ENCODE measurements at regions not wholly inside any gene's neighbourhood (a gene's known extent, or its start where the extent isn't known, plus 50 kb on each side); places are given as distances from the start of the nearest gene placed in this dataset.
"Not testable (repeated sequence)": the region's sequence is repeated elsewhere in the genome, so short reads cannot be mapped to it uniquely, and the experiment has no call there.

- intact Hi-C loops (cut with DNase I, micrococcal nuclease), result no loop called here
- Histone ChIP-seq H3K9me3 (no peaks in the 10 kb centered on the region), H3K36me3 (ENCODE audit: low read depth) (no peaks in the 10 kb centered on the region), H3K4me1 (ENCODE audit: low read depth) (no peaks in the 10 kb centered on the region), H3K4me3 (no peak overlapping the region)
- no peak for ATAC-seq
- TF ChIP-seq CTCF (IDR thresholded peaks at IDR 0.05), result no peak
- no peak for DNase-seq
Measured at GRCh38 chrX:30144221-30144620, 71.1 kb upstream of the MAGEB2 start.

DNA sequence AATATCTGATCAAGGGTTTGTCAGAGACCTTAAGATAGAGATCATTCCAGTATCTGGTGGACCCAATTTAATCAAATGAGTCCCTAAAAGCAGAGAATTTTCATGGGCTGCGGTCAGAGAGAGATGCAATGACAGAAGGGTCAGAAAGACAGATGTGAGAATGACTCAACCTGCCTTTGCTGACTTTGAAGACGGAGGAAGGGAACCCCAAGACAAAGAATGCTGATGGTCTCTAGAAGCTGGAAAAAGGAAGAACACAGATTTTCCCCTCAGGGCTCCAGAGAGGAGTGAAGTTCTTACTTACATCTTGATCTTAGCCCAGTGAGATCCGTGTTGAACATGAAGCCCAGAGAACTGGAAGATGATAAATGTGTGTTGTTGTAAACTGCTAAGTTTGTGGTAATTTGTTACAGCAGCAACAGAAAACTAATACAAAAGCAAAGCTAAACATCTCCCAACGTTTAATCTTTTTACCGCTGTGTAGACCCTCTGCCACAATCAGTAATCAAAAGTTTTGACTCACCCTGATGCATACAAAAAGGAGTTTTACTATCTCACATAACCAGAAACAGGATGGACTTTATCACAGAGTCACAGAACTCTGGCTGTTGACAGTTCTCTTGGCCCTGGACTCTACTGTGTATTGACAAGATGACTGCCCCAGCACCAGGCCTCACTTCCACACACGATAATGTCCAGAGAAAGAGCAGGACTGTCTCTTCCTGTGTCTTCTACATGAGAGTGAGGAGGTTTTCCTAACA lies 70.2 kb upstream of the MAGEB2 start:
- Histone ChIP-seq H3K4me3 (no peak overlapping the region), H3K36me3 (ENCODE audit: low read depth) (no peaks in the 10 kb centered on the region), H3K9me3 (no peaks in the 10 kb centered on the region), H3K4me1 (ENCODE audit: low read depth) (no peaks in the 10 kb centered on the region)
- DNase-seq, result no peak
- no peak for TF ChIP-seq CTCF (IDR thresholded peaks at IDR 0.05)
- intact Hi-C loops (cut with DNase I, micrococcal nuclease), result no loop called here
- ATAC-seq, result no peak

DNA sequence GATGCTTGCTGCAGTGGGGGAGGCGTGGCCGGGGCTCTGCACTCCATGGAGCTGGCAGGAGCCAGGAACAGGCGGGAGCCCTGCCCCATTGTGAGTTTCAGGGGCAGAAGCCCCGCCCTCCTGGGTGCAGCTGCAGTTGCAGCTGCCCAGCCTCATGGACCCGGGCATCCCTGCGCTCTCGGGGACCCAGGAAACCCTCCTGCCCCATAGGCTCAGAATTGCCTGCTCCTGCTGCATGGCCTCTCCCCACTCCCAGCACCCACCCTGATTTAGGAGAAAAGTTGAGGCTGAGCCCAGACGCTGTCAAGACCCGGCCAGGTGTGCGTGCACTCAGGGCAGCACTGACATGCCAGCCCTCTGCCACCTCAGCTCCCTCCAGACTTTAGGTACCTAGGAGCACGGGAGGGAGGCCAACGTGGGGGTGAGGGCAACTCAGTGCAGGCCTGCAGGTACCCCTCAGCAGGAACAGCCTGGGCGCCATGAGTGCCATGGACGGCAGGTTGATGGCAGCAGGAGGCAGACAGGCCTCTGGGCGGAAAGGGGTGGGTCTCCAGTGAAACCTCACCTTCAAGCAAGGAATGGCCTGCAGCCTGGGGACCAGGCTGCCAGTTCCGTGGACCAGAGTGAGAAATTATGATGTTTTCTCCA lies 67.2 kb upstream of the MAGEB2 start:
- intact Hi-C loops (cut with DNase I, micrococcal nuclease), result no loop called here
- no peaks in the 10 kb centered on the region for H3K9me3 ChIP-seq
- H3K36me3 ChIP-seq (ENCODE audit: low read depth), result no peaks in the 10 kb centered on the region
- no peak for TF ChIP-seq CTCF (IDR thresholded peaks at IDR 0.05)
- DNase-seq, result peak in 1 of 3 donors; percentile 36
- H3K4me1 ChIP-seq (ENCODE audit: low read depth), result no peaks in the 10 kb centered on the region
- ATAC-seq, result no peak
- no peak overlapping the region for H3K4me3 ChIP-seq

GRCh38 chrX:30149206-30149605 lies 66.2 kb upstream of the MAGEB2 start:
- H3K4me1 ChIP-seq (ENCODE audit: low read depth); intact Hi-C loops (cut with DNase I, micrococcal nuclease); H3K9me3 ChIP-seq; ATAC-seq; H3K4me3 ChIP-seq; DNase-seq; H3K36me3 ChIP-seq (ENCODE audit: low read depth): not testable (repeated sequence)

DNA sequence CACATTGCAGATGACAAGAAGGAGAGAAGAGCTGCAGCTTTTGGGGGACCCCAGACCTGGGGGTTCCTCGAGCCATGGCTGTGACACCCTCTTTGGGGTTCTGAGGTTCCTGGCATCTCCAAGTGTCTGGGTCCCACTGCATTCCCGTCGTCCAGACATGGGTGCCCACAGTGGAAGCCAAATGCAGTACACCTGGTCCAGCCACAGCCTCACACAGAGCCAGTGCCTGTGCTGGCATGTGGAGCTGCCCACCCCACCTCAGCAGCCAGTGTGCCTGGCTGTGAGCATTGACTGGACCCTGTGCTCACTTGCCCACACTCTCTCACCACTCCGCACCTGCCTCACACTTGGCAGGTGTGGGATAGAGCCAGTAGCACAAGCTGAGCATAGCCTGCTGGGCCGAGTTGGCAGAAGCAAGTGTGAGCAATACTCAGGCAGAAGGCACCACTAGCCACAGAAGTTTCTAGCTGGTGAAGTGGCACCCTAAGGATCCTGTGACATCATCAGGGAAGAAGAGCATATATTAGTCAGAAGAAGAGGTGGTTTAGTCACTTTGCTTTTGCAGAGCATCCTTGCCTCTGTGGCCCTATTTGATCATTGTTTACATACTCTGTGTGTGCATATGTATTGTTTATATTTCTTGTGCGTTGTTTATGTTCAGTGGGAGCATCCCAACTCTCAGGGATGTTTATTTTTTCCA lies 65.0 kb upstream of the MAGEB2 start:
- DNase-seq (no peak), ATAC-seq (no peak)
- no peak for TF ChIP-seq CTCF (IDR thresholded peaks at IDR 0.05)
- H3K4me1 ChIP-seq (ENCODE audit: low read depth), result no peaks in the 10 kb centered on the region
- intact Hi-C loops (cut with DNase I, micrococcal nuclease), result no loop called here
- no peaks in the 10 kb centered on the region for H3K9me3 ChIP-seq
- no peak overlapping the region for H3K4me3 ChIP-seq
- no peaks in the 10 kb centered on the region for H3K36me3 ChIP-seq (ENCODE audit: low read depth)

GRCh38 chrX:30151964-30152363 lies 63.4 kb upstream of the MAGEB2 start:
- DNase-seq, result no peak
- Histone ChIP-seq H3K4me1 (ENCODE audit: low read depth) (no peaks in the 10 kb centered on the region), H3K4me3 (no peak overlapping the region), H3K9me3 (no peaks in the 10 kb centered on the region), H3K36me3 (ENCODE audit: low read depth) (no peaks in the 10 kb centered on the region)
- TF ChIP-seq CTCF (IDR thresholded peaks at IDR 0.05), result no peak
- intact Hi-C loops (cut with DNase I, micrococcal nuclease), result no loop called here
- ATAC-seq, result no peak
